ENCODE measurements at regions not wholly inside any gene's neighbourhood (a gene's known extent, or its start where the extent isn't known, plus 50 kb on each side); places are given as distances from the start of the nearest gene placed in this dataset.

DNA sequence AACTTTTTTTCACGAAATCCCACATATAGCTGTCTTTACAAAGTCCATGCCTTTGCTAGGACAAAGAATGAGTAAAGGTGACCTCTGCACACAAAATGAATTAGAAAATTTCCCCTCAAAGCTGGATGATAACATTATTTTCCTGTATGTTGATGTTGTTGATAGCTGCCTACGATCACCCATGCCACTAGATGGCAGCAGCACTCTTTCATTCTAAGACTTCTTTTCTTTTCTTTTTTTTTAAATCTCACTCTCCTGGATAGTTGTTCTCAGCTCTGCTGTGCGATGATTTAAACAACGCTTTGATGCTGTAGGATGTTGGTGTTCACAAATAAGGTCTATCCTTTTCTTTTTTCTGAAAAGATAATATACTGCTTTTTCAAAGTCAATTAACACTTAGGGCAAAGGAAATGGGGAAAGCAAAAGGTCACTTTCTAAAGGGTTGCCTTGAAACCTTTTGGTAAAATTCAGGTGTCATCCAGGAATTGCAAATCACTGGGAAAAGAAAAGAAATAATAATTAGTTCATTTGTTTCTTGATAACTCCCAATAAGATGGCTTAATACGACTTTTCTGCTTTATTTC lies 266.8 kb downstream of the C4orf33 start:
- Histone ChIP-seq H3K4me1 (no peaks in the 10 kb centered on the region), H3K4me2 (no peak overlapping the region), H3K9me3 (no peaks in the 10 kb centered on the region), H3K27ac (no peak overlapping the region), H3K4me3 (no peak overlapping the region)
- DNase-seq (ENCODE audit: low read depth in 1 of 2, low spot score in 1 of 2) = peak; percentile 31 to 63
- CTCF ChIA-PET = interaction anchor here (0.6 to 2.6 kb wide), 13 partner anchors 8 to 1768 kb away, joined by 3 to 12 read pairs (median 4); no protein-coding TSS in a partner anchor
- POLR2A ChIA-PET = no interaction called here
- TF ChIP-seq BHLHE40 (IDR thresholded peaks at IDR 0.05; ENCODE audit: low read depth, low read length) (no peak), SMC3 (IDR thresholded peaks at IDR 0.05) (peak; percentile 59), RAD21 (conservative IDR thresholded peaks at IDR 0.05 in 1 of 2, IDR thresholded peaks at IDR 0.05 in 1 of 2) (peak; percentile 75 to 80)
- TF ChIP-seq, protein P1, sequence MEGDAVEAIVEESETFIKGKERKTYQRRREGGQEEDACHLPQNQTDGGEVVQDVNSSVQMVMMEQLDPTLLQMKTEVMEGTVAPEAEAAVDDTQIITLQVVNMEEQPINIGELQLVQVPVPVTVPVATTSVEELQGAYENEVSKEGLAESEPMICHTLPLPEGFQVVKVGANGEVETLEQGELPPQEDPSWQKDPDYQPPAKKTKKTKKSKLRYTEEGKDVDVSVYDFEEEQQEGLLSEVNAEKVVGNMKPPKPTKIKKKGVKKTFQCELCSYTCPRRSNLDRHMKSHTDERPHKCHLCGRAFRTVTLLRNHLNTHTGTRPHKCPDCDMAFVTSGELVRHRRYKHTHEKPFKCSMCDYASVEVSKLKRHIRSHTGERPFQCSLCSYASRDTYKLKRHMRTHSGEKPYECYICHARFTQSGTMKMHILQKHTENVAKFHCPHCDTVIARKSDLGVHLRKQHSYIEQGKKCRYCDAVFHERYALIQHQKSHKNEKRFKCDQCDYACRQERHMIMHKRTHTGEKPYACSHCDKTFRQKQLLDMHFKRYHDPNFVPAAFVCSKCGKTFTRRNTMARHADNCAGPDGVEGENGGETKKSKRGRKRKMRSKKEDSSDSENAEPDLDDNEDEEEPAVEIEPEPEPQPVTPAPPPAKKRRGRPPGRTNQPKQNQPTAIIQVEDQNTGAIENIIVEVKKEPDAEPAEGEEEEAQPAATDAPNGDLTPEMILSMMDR (IDR thresholded peaks at IDR 0.05) = peak; percentile 75
- peak; percentile 74; a peak in 5 of 6 replicates for ATAC-seq
- FAIRE-seq = no peak
- WGBS (ENCODE audit: missing lambda C conversion rate) = 2% methylated on average over 5 of the region's 5 CpGs

- no peak overlapping the region for H3K4me3 ChIP-seq
- TF ChIP-seq CHD4 (IDR thresholded peaks at IDR 0.05; ENCODE audit: borderline replicate concordance) (no peak), NR3C1 (IDR thresholded peaks at IDR 0.05) (no peak), ZFP36 (IDR thresholded peaks at IDR 0.05; ENCODE audit: borderline replicate concordance, partially characterized antibody) (no peak), CEBPB (IDR thresholded peaks at IDR 0.05) (no peak), REST (IDR thresholded peaks at IDR 0.05) (no peak), SREBF2 (IDR thresholded peaks at IDR 0.05) (no peak), PBX3 (IDR thresholded peaks at IDR 0.05) (no peak), FOSL2 (IDR thresholded peaks at IDR 0.05) (no peak), FOSL2 (CRISPR knock-in tag; IDR thresholded peaks at IDR 0.05) (no peak), FOXS1 (CRISPR knock-in tag; IDR thresholded peaks at IDR 0.05) (no peak), GATA3 (IDR thresholded peaks at IDR 0.05; ENCODE audit: borderline replicate concordance) (no peak), HEYL (CRISPR knock-in tag; IDR thresholded peaks at IDR 0.05) (no peak), NPAS2 (CRISPR knock-in tag; IDR thresholded peaks at IDR 0.05; ENCODE audit: borderline replicate concordance) (no peak)
- no peaks in the 10 kb centered on the region for H3K9me3 ChIP-seq
- H3K4me1 ChIP-seq = no peaks in the 10 kb centered on the region
- H3K27ac ChIP-seq = no peak overlapping the region
- FAIRE-seq (no peak), ATAC-seq (no peak), DNase-seq (ENCODE audit: low read depth in 1 of 2, low spot score in 1 of 2) (no peak)
- ChIA-PET POLR2A (no interaction called here), CTCF (interaction anchor here (1.0 to 1.4 kb wide), 3 partner anchors 9 to 276 kb away, joined by 3 to 6 read pairs (median 3); no protein-coding TSS in a partner anchor)
- WGBS (ENCODE audit: missing lambda C conversion rate) = 46% methylated on average over 10 of the region's 10 CpGs
- no peak overlapping the region for H3K4me2 ChIP-seq
These were observed 268.9 kb downstream of the C4orf33 start for GRCh38 chr4:129364747-129365452.

All from A549 (cell line).